Activated CD8-positive, alpha-beta T cell treated with anti-CD3 and anti-CD28 coated beads for 36 hours (primary cell): ENCODE measurements at regions not wholly inside any gene's neighbourhood (a gene's known extent, or its start where the extent isn't known, plus 50 kb on each side); places are given as distances from the start of the nearest gene placed in this dataset.
"Not testable (repeated sequence)": the region's sequence is repeated elsewhere in the genome, so short reads cannot be mapped to it uniquely, and the experiment has no call there.

Experiments
- ATAC-seq: fragments of 200-7000 bp; cut with Tn5 transposase; one replicate; pipeline ENCODE4 v1.10.0; 2021; ENCODE audit warnings: mild to moderate bottlenecking, moderate library complexity
- CTCF ChIA-PET: fragments of 350-600 bp; sonication (Branson Sonifier 250); formaldehyde crosslinking; loops from one replicate; lab custom pipeline; 2021; ENCODE audit warnings: antibody characterized with exemption; lab: Charles Lee
- POLR2A ChIA-PET: fragments of 350-600 bp; sonication (Branson Sonifier 250); formaldehyde crosslinking; loops from one replicate; lab custom pipeline; 2021; ENCODE audit warnings: antibody characterized with exemption; lab: Charles Lee
- DNase-seq: peaks from one replicate; pipeline ENCODE4 v3.0.0-alpha.2; 2020
- H3K27ac Mint-ChIP-seq: one replicate; pipeline ENCODE4 v1.8.0; 2021; ENCODE audit warnings: mild to moderate bottlenecking, mixed read lengths
- H3K27me3 Mint-ChIP-seq: one replicate; pipeline ENCODE4 v1.8.0; 2021; ENCODE audit warnings: mixed read lengths
- H3K36me3 Mint-ChIP-seq: one replicate; pipeline ENCODE4 v1.8.0; 2021; ENCODE audit warnings: low read depth, mixed read lengths
- H3K4me1 Mint-ChIP-seq: one replicate; pipeline ENCODE4 v1.8.0; 2021; ENCODE audit warnings: low read depth, mixed read lengths
- H3K4me3 Mint-ChIP-seq: one replicate; pipeline ENCODE4 v1.8.0; 2021; ENCODE audit warnings: mild to moderate bottlenecking, moderate library complexity, mixed read lengths
- H3K9me3 Mint-ChIP-seq: one replicate; pipeline ENCODE4 v1.8.0; 2021; ENCODE audit warnings: mixed read lengths
- CTCF ChIP-seq: fragments of 200-600 bp; IDR thresholded peaks from one replicate; pipeline ENCODE4 v1.8.0; 2022; ENCODE audit warnings: antibody characterized with exemption, mild to moderate bottlenecking
- intact Hi-C: fragments of 100-400 bp; cut with micrococcal nuclease; formaldehyde crosslinking; loops from one replicate; pipeline ENCODE4 v1.10.0; 2022

- no peak for DNase-seq
- H3K27ac Mint-ChIP-seq, result no peak overlapping the region
- no peak for ATAC-seq
- no peaks in the 10 kb centered on the region for H3K36me3 Mint-ChIP-seq
- H3K27me3 Mint-ChIP-seq, result peaks cover 9% of the 10 kb centered on the region
- H3K4me1 Mint-ChIP-seq, result no peaks in the 10 kb centered on the region
- intact Hi-C loops, result no loop called here
- ChIA-PET CTCF (no interaction called here), POLR2A (no interaction called here)
- TF ChIP-seq CTCF, result no peak
- H3K4me3 Mint-ChIP-seq, result no peak overlapping the region
- no peaks in the 10 kb centered on the region for H3K9me3 Mint-ChIP-seq
These were observed 62.3 kb downstream of the SOWAHC start for GRCh38 chr2:109676346-109676902.

GRCh38 chr2:109677121-109677731, 63.1 kb downstream of the SOWAHC start:
- H3K27ac Mint-ChIP-seq, intact Hi-C loops, H3K9me3 Mint-ChIP-seq, POLR2A ChIA-PET, CTCF ChIA-PET, H3K27me3 Mint-ChIP-seq, H3K36me3 Mint-ChIP-seq, ATAC-seq, H3K4me1 Mint-ChIP-seq, H3K4me3 Mint-ChIP-seq, DNase-seq: not testable (repeated sequence)

- intact Hi-C loops, result no loop called here
- POLR2A ChIA-PET, result no interaction called here
- H3K27me3 Mint-ChIP-seq, result peaks cover 9% of the 10 kb centered on the region
These were observed 63.8 kb downstream of the SOWAHC start for GRCh38 chr2:109677835-109678580.

GRCh38 chr2:109678724-109679201, 64.6 kb downstream of the SOWAHC start:
- H3K4me1 Mint-ChIP-seq, POLR2A ChIA-PET, H3K36me3 Mint-ChIP-seq, H3K4me3 Mint-ChIP-seq, H3K27ac Mint-ChIP-seq, ATAC-seq, DNase-seq, H3K9me3 Mint-ChIP-seq, H3K27me3 Mint-ChIP-seq, intact Hi-C loops: not testable (repeated sequence)
- CTCF ChIA-PET, result interaction anchor here (0.7 kb wide), 1 partner anchor 133 kb away, joined by 3 read pairs; no protein-coding TSS in a partner anchor

More at GRCh38 chr2:109677835-109678580, 63.8 kb downstream of the SOWAHC start:
- ATAC-seq (no peak), DNase-seq (no peak)
- CTCF ChIA-PET, result no interaction called here
- Mint-ChIP-seq H3K27ac (no peak overlapping the region), H3K4me3 (no peak overlapping the region), H3K4me1 (no peaks in the 10 kb centered on the region), H3K9me3 (no peaks in the 10 kb centered on the region), H3K36me3 (no peaks in the 10 kb centered on the region)
- TF ChIP-seq CTCF, result no peak

GRCh38 chr2:109679225-109679624, 65.1 kb downstream of the SOWAHC start:
- Mint-ChIP-seq H3K9me3 (no peaks in the 10 kb centered on the region), H3K27ac (no peak overlapping the region), H3K4me3 (no peak overlapping the region), H3K36me3 (no peaks in the 10 kb centered on the region), H3K27me3 (peaks cover 9% of the 10 kb centered on the region), H3K4me1 (no peaks in the 10 kb centered on the region)
- intact Hi-C loops, result no loop called here
- no peak for TF ChIP-seq CTCF
- CTCF ChIA-PET, result interaction anchor here (0.7 kb wide), 1 partner anchor 133 kb away, joined by 3 read pairs; no protein-coding TSS in a partner anchor
- DNase-seq, result no peak
- POLR2A ChIA-PET, result no interaction called here
- no peak for ATAC-seq

- POLR2A ChIA-PET, result no interaction called here
- CTCF ChIA-PET, result no interaction called here
- H3K27ac Mint-ChIP-seq, result no peak overlapping the region
- ATAC-seq (no peak), DNase-seq (no peak)
- H3K36me3 Mint-ChIP-seq, result no peaks in the 10 kb centered on the region
- peaks cover 8% of the 10 kb centered on the region for H3K27me3 Mint-ChIP-seq
- no peaks in the 10 kb centered on the region for H3K9me3 Mint-ChIP-seq
- TF ChIP-seq CTCF, result no peak
- no peaks in the 10 kb centered on the region for H3K4me1 Mint-ChIP-seq
- intact Hi-C loops, result no loop called here
- no peak overlapping the region for H3K4me3 Mint-ChIP-seq
These were observed 65.5 kb downstream of the SOWAHC start for GRCh38 chr2:109679626-109680025.
